IMR-90 (cell line): ENCODE measurements at regions not wholly inside any gene's neighbourhood (a gene's known extent, or its start where the extent isn't known, plus 50 kb on each side); places are given as distances from the start of the nearest gene placed in this dataset.

Experiments used
- ATAC-seq: fragments of 200-7000 bp; cut with Tn5 transposase; 2 replicates; pipeline ENCODE4 v1.9.1; 2020; ENCODE audit warnings: low read depth, mild to moderate bottlenecking, moderate library complexity
- BruUV-seq: library from RNA; stranded (reverse); fragments of 400-500 nt; replicated peaks from 2 replicates; lab custom pipeline; 2021; lab: Mats Ljungman, UMichigan
- CTCF ChIA-PET: fragments of 300-600 bp; formaldehyde crosslinking; extraction: SDS; loops from one replicate; lab custom pipeline; 2021; ENCODE audit warnings: antibody characterized with exemption; lab: Yijun Ruan, JAX
- POLR2A ChIA-PET: fragments of 300-600 bp; sonication (Branson Sonifier 250); formaldehyde crosslinking; loops from one replicate; lab custom pipeline; 2022; ENCODE audit warnings: antibody characterized with exemption; ENCODE audit not compliant: unreplicated experiment; lab: Charles Lee
- DNase-seq: peaks from one replicate; pipeline ENCODE4 v3.0.0; 2013
- H2AFZ ChIP-seq: replicated peaks from 2 replicates; pipeline ENCODE3; 2013; ENCODE audit warnings: low read length, mild to moderate bottlenecking; ENCODE audit not compliant: poor library complexity
- H2AK5ac ChIP-seq: 2 replicates; pipeline ENCODE4 v1.6.1; 2013; ENCODE audit warnings: low read depth, low read length, inconsistent platforms
- H2AK9ac ChIP-seq: replicated peaks from 2 replicates; pipeline ENCODE3; 2013; ENCODE audit warnings: mild to moderate bottlenecking, low read depth, low read length, moderate library complexity; ENCODE audit not compliant: poor library complexity
- H2BK120ac ChIP-seq: 2 replicates; pipeline ENCODE4 v1.6.1; 2013; ENCODE audit warnings: low read depth, low read length, inconsistent platforms
- H2BK15ac ChIP-seq: 3 replicates; pipeline ENCODE4 v1.6.1; 2013; ENCODE audit warnings: low read depth, low read length, inconsistent platforms
- H2BK20ac ChIP-seq: 2 replicates; pipeline ENCODE4 v1.6.1; 2013; ENCODE audit warnings: low read depth, mild to moderate bottlenecking, inconsistent platforms, low read length, moderate library complexity
- H2BK5ac ChIP-seq: 2 replicates; pipeline ENCODE4 v1.6.1; 2013; ENCODE audit warnings: mild to moderate bottlenecking, low read depth, low read length, inconsistent platforms; ENCODE audit not compliant: poor library complexity, severe bottlenecking
- H3K14ac ChIP-seq: replicated peaks from 2 replicates; pipeline ENCODE4 v1.6.1; 2013; ENCODE audit warnings: low read depth, low read length, inconsistent platforms
- H3K18ac ChIP-seq: 2 replicates; pipeline ENCODE4 v1.6.1; 2013; ENCODE audit warnings: low read depth, low read length, control low read depth
- H3K23ac ChIP-seq: 2 replicates; pipeline ENCODE4 v1.6.1; 2013; ENCODE audit warnings: low read depth, low read length, inconsistent platforms
- H3K27ac ChIP-seq: 2 replicates; pipeline ENCODE4 v1.5.1; 2013; ENCODE audit warnings: mild to moderate bottlenecking, control low read depth, low read length; ENCODE audit not compliant: insufficient read depth
- H3K27me3 ChIP-seq: 2 replicates; pipeline ENCODE4 v1.6.1; 2013; ENCODE audit warnings: low read length; ENCODE audit not compliant: control insufficient read depth, insufficient read depth
- H3K36me3 ChIP-seq: 2 replicates; pipeline ENCODE4 v1.6.1; 2013; ENCODE audit warnings: low read length, mixed read lengths; ENCODE audit not compliant: control insufficient read depth, insufficient read depth
- H3K4ac ChIP-seq: 2 replicates; pipeline ENCODE4 v1.6.1; 2013; ENCODE audit warnings: low read depth, low read length, inconsistent platforms
- H3K4me1 ChIP-seq: 2 replicates; pipeline ENCODE4 v1.6.1; 2013; ENCODE audit warnings: low read length, mixed read lengths; ENCODE audit not compliant: control insufficient read depth, insufficient read depth
- H3K4me2 ChIP-seq: 2 replicates; pipeline ENCODE4 v1.6.1; 2013; ENCODE audit warnings: low read depth, mild to moderate bottlenecking, control low read depth, low read length, moderate library complexity
- H3K4me3 ChIP-seq: 2 replicates; pipeline ENCODE4 v1.5.1; 2013; ENCODE audit warnings: low read depth, mild to moderate bottlenecking, control low read depth, low read length, moderate library complexity; ENCODE audit not compliant: insufficient read depth
- H3K56ac ChIP-seq: 2 replicates; pipeline ENCODE4 v1.6.1; 2013; ENCODE audit warnings: low read length, inconsistent platforms; ENCODE audit not compliant: insufficient read depth; ENCODE audit errors: extremely low read depth
- H3K79me1 ChIP-seq, 2 experiments: 2 replicates each; pipeline ENCODE4 v1.6.1; 2013; ENCODE audit warnings: low read length in 2 of 2, inconsistent platforms in 1 of 2, low read depth in 1 of 2
- H3K9ac ChIP-seq: 2 replicates; pipeline ENCODE4 v1.6.1; 2013; ENCODE audit warnings: low read depth, low read length, control low read depth
- H3K9me1 ChIP-seq: 2 replicates; pipeline ENCODE4 v1.6.1; 2013; ENCODE audit warnings: low read length, inconsistent platforms; ENCODE audit not compliant: insufficient read depth
- H3K9me3 ChIP-seq: 2 replicates; pipeline ENCODE4 v1.6.1; 2013; ENCODE audit warnings: low read length; ENCODE audit not compliant: control insufficient read depth, insufficient read depth
- H4K20me1 ChIP-seq: 2 replicates; pipeline ENCODE4 v1.6.1; 2013; ENCODE audit warnings: low read length, inconsistent platforms; ENCODE audit not compliant: insufficient read depth
- H4K5ac ChIP-seq: 2 replicates; pipeline ENCODE4 v1.6.1; 2013; ENCODE audit warnings: mild to moderate bottlenecking, low read depth, low read length, control low read depth
- H4K8ac ChIP-seq, 2 experiments: 2 replicates each; pipeline ENCODE4 v1.6.1; 2013; ENCODE audit warnings: low read depth in 2 of 2, low read length in 2 of 2, control low read depth in 1 of 2, inconsistent platforms in 1 of 2
- H4K91ac ChIP-seq: 2 replicates; pipeline ENCODE4 v1.6.1; 2013; ENCODE audit warnings: low read depth, low read length, inconsistent platforms; ENCODE audit not compliant: insufficient read depth
- CEBPB ChIP-seq: IDR thresholded peaks from 2 replicates; pipeline ENCODE4 v1.6.1; 2012; ENCODE audit warnings: low read depth, low read length, improper control_type of control experiment
- CHD1 ChIP-seq: IDR thresholded peaks from 2 replicates; pipeline ENCODE4 v1.6.1; 2012; ENCODE audit warnings: low read depth, low read length, improper control_type of control experiment
- FOS ChIP-seq: fragments of 150-350 bp; IDR thresholded peaks from 2 replicates; pipeline ENCODE4 v1.6.1; 2016; ENCODE audit warnings: low read depth, low read length
- MAFK ChIP-seq: IDR thresholded peaks from 2 replicates; pipeline ENCODE4 v1.6.1; 2012; ENCODE audit warnings: low read depth, low read length, improper control_type of control experiment
- MAZ ChIP-seq: IDR thresholded peaks from 2 replicates; pipeline ENCODE4 v1.6.1; 2012; ENCODE audit warnings: low read depth, mild to moderate bottlenecking, low read length, improper control_type of control experiment, moderate library complexity, borderline replicate concordance
- POLR2A ChIP-seq: IDR thresholded peaks from 2 replicates; pipeline ENCODE4 v1.6.1; 2012; ENCODE audit warnings: mild to moderate bottlenecking, low read depth, low read length
- RCOR1 ChIP-seq: IDR thresholded peaks from 2 replicates; pipeline ENCODE4 v1.6.1; 2012; ENCODE audit warnings: mild to moderate bottlenecking, low read length, improper control_type of control experiment; ENCODE audit not compliant: insufficient replicate concordance
- RFX5 ChIP-seq: IDR thresholded peaks from 2 replicates; pipeline ENCODE4 v1.8.0; 2012; ENCODE audit warnings: low read depth, mild to moderate bottlenecking, low read length, moderate library complexity
- SMC3 ChIP-seq: fragments of 150-350 bp; IDR thresholded peaks from 2 replicates; pipeline ENCODE4 v1.6.1; 2016; ENCODE audit warnings: low read depth, mild to moderate bottlenecking, antibody characterized with exemption, low read length, moderate library complexity
- WGBS, 2 experiments: methylation state at CpG; one replicate each; pipeline versions ENCODE4 v1.1.5 to v1.1.7; 2013; ENCODE audit warnings: missing lambda C conversion rate in 2 of 2; ENCODE audit not compliant: insufficient read length in 1 of 2; ENCODE audit errors: extremely low coverage in 2 of 2; 5-methylcytosine and 5-hydroxymethylcytosine counted together
- dilution Hi-C: fragments of 300-500 bp; cut with HindIII; formaldehyde crosslinking; loops from one replicate; pipeline ENCODE4 v1.14.3; 2018; ENCODE audit warnings: low sequenced_read_pairs; ENCODE audit not compliant: unreplicated experiment
- in situ Hi-C: fragments of 300-500 bp; cut with MboI; formaldehyde crosslinking; loops from 3 replicates; pipeline ENCODE4 v1.14.3; 2019; ENCODE audit warnings: low sequenced_read_pairs, inconsistent platforms, mixed read lengths
- intact Hi-C: fragments of 100-400 bp; cut with micrococcal nuclease; formaldehyde crosslinking; loops from 2 replicates; pipeline ENCODE4 v1.10.0; 2022

GRCh38 chr1:40914927-40915569 lies 52.9 kb upstream of the CITED4 start:
- intact Hi-C loops, result no loop called here
- in situ Hi-C loops, result no loop called here

More at GRCh38 chr1:40914927-40915569, 52.9 kb upstream of the CITED4 start:
- Histone ChIP-seq H3K9me1 (no peaks in the 10 kb centered on the region), H3K4ac (no peak overlapping the region), H3K23ac (no peak overlapping the region), H3K9ac (no peak overlapping the region), H2AK5ac (no peak overlapping the region), H4K20me1 (no peaks in the 10 kb centered on the region), H3K18ac (no peak overlapping the region), H3K56ac (no peak overlapping the region), H3K27ac (no peak overlapping the region), H2BK5ac (no peak overlapping the region), H3K4me2 (no peak overlapping the region), H2BK15ac (no peak overlapping the region), H2AFZ (no peak overlapping the region), H4K8ac (no peak overlapping the region), H3K79me1 (no peaks in the 10 kb centered on the region), H2BK120ac (no peak overlapping the region), H4K91ac (no peak overlapping the region), H3K4me1 (no peaks in the 10 kb centered on the region), H3K27me3 (no peaks in the 10 kb centered on the region), H3K14ac (no peak overlapping the region), H2AK9ac (no peak overlapping the region), H4K5ac (no peak overlapping the region), H3K9me3 (no peaks in the 10 kb centered on the region), H3K4me3 (no peak overlapping the region), H3K36me3 (no peaks in the 10 kb centered on the region), H2BK20ac (no peak overlapping the region)
- no peak for TF ChIP-seq CHD1
- TF ChIP-seq MAFK, result no peak
- TF ChIP-seq RCOR1, result no peak
- TF ChIP-seq MAZ, result no peak
- TF ChIP-seq SMC3, result no peak
- no peak for TF ChIP-seq RFX5
- TF ChIP-seq POLR2A, result no peak
- TF ChIP-seq FOS, result no peak
- TF ChIP-seq CEBPB, result no peak
- CTCF ChIA-PET, result no interaction called here
- no TSS peak for BruUV-seq
- no CpG with 5 or more reads among the region's 7 CpGs for WGBS, 2 experiments
- POLR2A ChIA-PET, result interaction anchor here (0.7 kb wide), 1 partner anchor 90 kb away, joined by 3 read pairs; no protein-coding TSS in a partner anchor
- no peak for ATAC-seq
- dilution Hi-C loops, result no loop called here
- no peak for DNase-seq
